Erythroblast (primary cell): ENCODE measurements at regions not wholly inside any gene's neighbourhood (a gene's known extent, or its start where the extent isn't known, plus 50 kb on each side); places are given as distances from the start of the nearest gene placed in this dataset.

Experiments used
- DNase-seq, 2 experiments: peaks; one replicate each; lab custom pipeline; 2025; lab: John Stamatoyannopoulos, UW
- GATA1 ChIP-seq: IDR thresholded peaks from 2 replicates; pipeline ENCODE4 v1.6.1; 2011; ENCODE audit warnings: low read depth, mild to moderate bottlenecking, control low read depth, low read length, moderate library complexity
- POLR2A ChIP-seq: IDR thresholded peaks from 2 replicates; pipeline ENCODE4 v1.6.1; 2011; ENCODE audit warnings: mild to moderate bottlenecking, low read length

DNA sequence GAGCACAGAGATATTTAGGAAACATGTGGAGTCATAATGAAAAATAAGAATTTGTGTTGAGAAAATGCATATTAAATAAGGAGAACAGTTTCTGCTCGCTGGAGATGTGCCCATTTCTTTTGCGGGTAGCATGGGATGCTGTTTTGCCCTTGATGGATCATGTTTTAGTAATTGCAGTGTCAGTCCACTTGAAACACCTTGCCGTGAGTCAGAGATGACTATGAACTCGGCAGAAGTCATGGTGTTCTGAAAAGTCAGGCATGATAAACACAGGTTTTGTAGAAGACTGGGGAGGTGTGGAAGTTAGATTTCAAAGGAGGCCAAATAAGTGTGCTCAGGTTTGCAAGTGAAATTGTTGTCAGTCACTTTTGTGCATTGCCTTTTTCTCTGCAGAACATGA, 315.0 kb upstream of the LRRC7 start:
- TF ChIP-seq GATA1: no peak
- TF ChIP-seq POLR2A: no peak
- DNase-seq: no peak

DNA sequence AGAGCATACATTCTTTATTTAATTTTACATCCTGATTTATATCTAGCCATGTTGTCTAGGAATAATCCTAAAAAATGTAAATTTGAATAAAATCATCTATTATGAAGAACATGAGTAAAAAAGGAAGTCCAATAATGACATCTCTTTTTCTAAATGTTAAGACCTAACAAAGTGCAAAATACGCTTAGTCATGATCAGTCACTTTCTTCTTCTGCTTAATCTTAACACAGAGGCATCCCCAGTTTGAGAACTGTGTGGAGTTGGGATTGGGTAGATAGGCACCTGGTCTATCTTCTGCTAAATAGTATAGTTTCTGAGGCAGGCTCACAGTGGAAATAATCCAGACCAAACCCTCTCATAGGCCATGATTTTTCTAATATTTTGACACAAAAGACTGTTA, 311.7 kb upstream of the LRRC7 start:
- peak; percentile 3 to 5 for DNase-seq
- TF ChIP-seq POLR2A (no peak), GATA1 (no peak)

DNA sequence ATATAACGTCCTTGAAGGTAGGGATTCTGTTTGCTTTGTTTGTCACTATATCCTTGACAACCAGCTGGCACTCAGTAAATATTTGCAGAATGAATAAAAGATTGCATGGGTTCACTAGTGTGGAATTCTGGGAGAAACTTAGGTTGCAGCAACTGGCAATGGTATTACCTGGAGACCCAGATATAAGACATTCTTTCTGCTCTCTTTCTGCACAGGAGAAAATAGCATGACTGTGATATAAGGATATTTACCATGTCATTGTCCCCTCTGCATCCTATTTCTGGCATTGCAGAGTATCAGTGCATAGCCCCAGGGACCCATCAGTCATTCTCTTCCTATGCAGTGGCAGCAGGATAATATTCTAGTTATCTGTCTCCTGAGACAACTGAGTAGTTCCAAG, 308.9 kb upstream of the LRRC7 start:
- DNase-seq: no peak
- TF ChIP-seq POLR2A (no peak), GATA1 (no peak)

DNA sequence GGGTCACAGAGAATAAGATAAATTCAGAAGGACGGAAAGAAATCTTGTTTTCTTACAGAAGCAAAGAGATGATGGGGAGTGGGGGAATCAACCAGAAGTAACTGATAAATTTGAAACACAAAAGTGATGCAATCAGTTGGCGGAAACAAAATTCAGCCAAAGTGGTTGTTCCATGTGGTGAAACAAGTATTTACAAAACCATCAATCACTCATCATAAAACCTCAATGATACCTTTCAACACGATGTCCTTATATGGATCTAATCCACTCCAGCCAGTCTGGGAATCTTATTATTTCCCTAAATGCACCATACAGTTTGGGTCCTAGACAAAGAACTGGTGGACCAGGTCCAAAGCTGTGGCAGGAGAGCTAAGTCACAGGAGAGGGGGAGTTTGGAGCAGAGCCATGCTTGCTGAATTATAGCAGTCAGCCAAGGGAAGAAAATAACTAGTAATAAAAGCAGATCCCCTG, 303.8 kb upstream of the LRRC7 start:
- DNase-seq: no peak

DNA sequence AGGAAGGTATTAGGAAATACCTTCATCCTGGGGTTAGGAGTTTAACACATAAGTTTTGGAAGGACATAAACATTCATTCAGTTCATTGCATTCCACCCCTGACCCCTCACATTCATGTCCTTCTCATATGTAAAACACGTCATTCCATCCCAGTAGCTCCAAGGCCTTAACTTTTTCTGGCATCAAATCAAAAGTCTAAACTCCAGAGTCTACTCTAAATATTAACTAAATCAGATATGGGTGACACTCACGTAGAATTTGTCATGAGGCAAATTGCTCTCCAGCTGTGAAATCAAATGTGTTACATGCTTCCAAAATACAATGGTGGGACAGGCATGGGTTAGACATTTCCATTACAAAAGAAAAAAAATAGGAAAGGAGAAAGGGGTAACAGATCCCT, 298.2 kb upstream of the LRRC7 start:
- DNase-seq: no peak
- TF ChIP-seq GATA1 (no peak), POLR2A (no peak)

More for the DNA sequence above, 303.8 kb upstream of the LRRC7 start:
- TF ChIP-seq POLR2A: no peak
- TF ChIP-seq GATA1: no peak

- no peak for TF ChIP-seq POLR2A
- no peak for TF ChIP-seq GATA1
- no peak for DNase-seq
These were observed 296.1 kb upstream of the LRRC7 start for GRCh38 chr1:69271587-69272125.

DNA sequence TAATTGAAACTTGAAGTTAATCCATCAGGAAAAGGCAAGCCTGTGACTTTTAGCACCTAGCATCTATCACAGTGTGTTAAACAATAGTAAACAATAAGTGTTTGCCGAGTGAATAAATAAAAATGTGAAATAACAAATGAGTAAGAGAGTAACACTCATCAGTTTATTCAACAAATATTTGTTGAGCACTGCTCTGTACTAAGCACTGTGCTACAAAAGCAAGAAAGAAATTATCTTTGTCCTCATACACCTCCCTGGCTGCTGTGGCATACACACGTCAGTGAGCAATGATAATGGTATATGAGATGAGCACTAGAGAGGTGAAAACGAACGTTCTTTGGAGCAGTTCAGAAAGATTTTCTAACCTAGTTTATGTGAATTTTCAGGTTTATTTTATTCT, 295.0 kb upstream of the LRRC7 start:
- no peak for DNase-seq
- TF ChIP-seq POLR2A (no peak), GATA1 (no peak)

DNA sequence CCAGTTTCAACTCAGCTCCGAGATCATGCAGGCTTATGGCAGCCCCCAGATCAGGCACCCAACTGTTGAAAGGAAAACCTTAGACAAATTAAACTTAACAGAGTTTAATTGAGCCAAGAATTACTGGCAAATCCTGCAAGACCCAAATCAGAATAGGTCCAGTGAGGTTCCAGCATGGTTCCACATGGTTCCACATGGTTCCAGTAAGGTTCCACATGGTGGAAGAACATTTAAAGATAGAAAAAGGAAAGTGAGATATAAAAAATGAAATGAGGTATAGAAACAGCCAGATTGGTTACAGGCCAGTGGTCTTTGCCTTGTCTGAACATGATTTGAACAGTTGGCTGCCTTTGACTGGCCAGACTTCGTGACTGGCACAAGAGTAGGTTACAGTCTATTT, 288.8 kb upstream of the LRRC7 start:
- DNase-seq: no peak
- no peak for TF ChIP-seq GATA1
- TF ChIP-seq POLR2A: no peak

GRCh38 chr1:69283516-69283915, 284.2 kb upstream of the LRRC7 start:
- DNase-seq: no peak
- no peak for TF ChIP-seq GATA1
- TF ChIP-seq POLR2A: no peak

DNA sequence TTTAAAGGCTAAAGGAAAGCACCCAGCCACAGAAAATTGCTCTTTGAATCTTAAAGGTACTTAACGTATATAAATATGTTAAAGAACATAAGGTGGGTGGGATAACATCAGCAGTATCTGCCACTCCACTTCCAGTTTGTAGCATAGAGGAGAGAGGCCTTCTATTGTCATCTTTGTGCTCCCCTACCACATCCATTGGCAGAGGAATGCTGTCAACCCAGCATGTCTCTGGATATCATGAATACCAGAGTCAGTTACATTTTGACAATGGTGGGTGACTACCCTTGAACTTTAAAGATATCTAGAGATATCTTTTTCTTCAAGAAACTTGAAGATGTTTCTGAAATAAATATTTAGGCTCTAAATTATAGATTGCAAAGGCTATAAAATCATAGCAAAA, 283.2 kb upstream of the LRRC7 start:
- DNase-seq: no peak
- TF ChIP-seq POLR2A (no peak), GATA1 (no peak)

- DNase-seq: no peak
- TF ChIP-seq GATA1 (no peak), POLR2A (no peak)
These were observed 279.3 kb upstream of the LRRC7 start for GRCh38 chr1:69288416-69288815.

GRCh38 chr1:69290291-69290690, 277.4 kb upstream of the LRRC7 start:
- DNase-seq: no peak
- no peak for TF ChIP-seq GATA1

GRCh38 chr1:69291541-69291940, 276.2 kb upstream of the LRRC7 start:
- TF ChIP-seq GATA1: no peak
- TF ChIP-seq POLR2A: no peak
- no peak for DNase-seq

DNA sequence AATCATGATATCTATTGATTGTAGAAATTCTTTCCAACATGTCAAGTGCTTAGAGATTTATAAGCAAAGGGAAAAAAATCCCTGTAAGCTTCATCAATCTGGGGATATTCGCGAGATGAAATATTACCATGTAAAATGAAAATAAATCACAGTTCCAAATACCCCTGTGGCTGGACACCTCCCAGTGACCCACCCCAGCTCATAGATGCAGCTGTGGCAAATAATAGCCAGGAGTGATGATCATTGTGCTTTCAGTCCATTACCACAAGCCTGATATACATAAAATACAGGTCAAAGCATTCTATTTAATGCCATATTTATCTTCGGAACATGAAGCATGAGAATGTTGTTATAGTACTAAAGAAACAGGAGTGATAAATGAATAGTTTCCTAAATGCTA, 274.9 kb upstream of the LRRC7 start:
- DNase-seq: no peak
- TF ChIP-seq GATA1: no peak
- TF ChIP-seq POLR2A: no peak

DNA sequence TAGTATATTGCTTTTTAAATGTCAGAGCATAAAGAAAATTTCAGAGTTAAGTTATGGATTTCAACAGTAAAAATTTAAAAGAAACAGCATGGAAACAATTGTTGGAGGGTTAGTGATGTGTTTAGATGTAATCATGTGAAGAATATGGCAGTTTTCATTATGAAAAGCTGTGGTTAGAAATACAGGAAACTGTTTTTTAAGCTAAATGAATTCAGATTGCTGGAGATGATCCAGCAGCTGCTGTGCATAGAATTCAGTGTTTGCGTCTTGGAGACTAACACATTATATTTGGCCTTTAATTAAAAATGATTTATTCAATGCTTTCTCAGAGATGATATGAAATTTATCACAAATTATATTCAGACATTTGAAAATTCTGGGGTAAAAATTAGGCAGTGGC, 273.6 kb upstream of the LRRC7 start:
- no peak for DNase-seq
- no peak for TF ChIP-seq POLR2A
- TF ChIP-seq GATA1: no peak
